IMR-90 (cell line): ENCODE measurements at regions not wholly inside any gene's neighbourhood (a gene's known extent, or its start where the extent isn't known, plus 50 kb on each side); places are given as distances from the start of the nearest gene placed in this dataset.

Experiments used
- ATAC-seq: fragments of 200-7000 bp; cut with Tn5 transposase; 2 replicates; pipeline ENCODE4 v1.9.1; 2020; ENCODE audit warnings: low read depth, mild to moderate bottlenecking, moderate library complexity
- BruUV-seq: library from RNA; stranded (reverse); fragments of 400-500 nt; replicated peaks from 2 replicates; lab custom pipeline; 2021; lab: Mats Ljungman, UMichigan
- CTCF ChIA-PET: fragments of 300-600 bp; formaldehyde crosslinking; extraction: SDS; loops from one replicate; lab custom pipeline; 2021; ENCODE audit warnings: antibody characterized with exemption; lab: Yijun Ruan, JAX
- POLR2A ChIA-PET: fragments of 300-600 bp; sonication (Branson Sonifier 250); formaldehyde crosslinking; loops from one replicate; lab custom pipeline; 2022; ENCODE audit warnings: antibody characterized with exemption; ENCODE audit not compliant: unreplicated experiment; lab: Charles Lee
- DNase-seq: peaks from one replicate; pipeline ENCODE4 v3.0.0; 2013
- H2AFZ ChIP-seq: replicated peaks from 2 replicates; pipeline ENCODE3; 2013; ENCODE audit warnings: low read length, mild to moderate bottlenecking; ENCODE audit not compliant: poor library complexity
- H2AK5ac ChIP-seq: 2 replicates; pipeline ENCODE4 v1.6.1; 2013; ENCODE audit warnings: low read depth, low read length, inconsistent platforms
- H2AK9ac ChIP-seq: replicated peaks from 2 replicates; pipeline ENCODE3; 2013; ENCODE audit warnings: mild to moderate bottlenecking, low read depth, low read length, moderate library complexity; ENCODE audit not compliant: poor library complexity
- H2BK120ac ChIP-seq: 2 replicates; pipeline ENCODE4 v1.6.1; 2013; ENCODE audit warnings: low read depth, low read length, inconsistent platforms
- H2BK15ac ChIP-seq: 3 replicates; pipeline ENCODE4 v1.6.1; 2013; ENCODE audit warnings: low read depth, low read length, inconsistent platforms
- H2BK20ac ChIP-seq: 2 replicates; pipeline ENCODE4 v1.6.1; 2013; ENCODE audit warnings: low read depth, mild to moderate bottlenecking, inconsistent platforms, low read length, moderate library complexity
- H2BK5ac ChIP-seq: 2 replicates; pipeline ENCODE4 v1.6.1; 2013; ENCODE audit warnings: mild to moderate bottlenecking, low read depth, low read length, inconsistent platforms; ENCODE audit not compliant: poor library complexity, severe bottlenecking
- H3K14ac ChIP-seq: replicated peaks from 2 replicates; pipeline ENCODE4 v1.6.1; 2013; ENCODE audit warnings: low read depth, low read length, inconsistent platforms
- H3K18ac ChIP-seq: 2 replicates; pipeline ENCODE4 v1.6.1; 2013; ENCODE audit warnings: low read depth, low read length, control low read depth
- H3K23ac ChIP-seq: 2 replicates; pipeline ENCODE4 v1.6.1; 2013; ENCODE audit warnings: low read depth, low read length, inconsistent platforms
- H3K27ac ChIP-seq: 2 replicates; pipeline ENCODE4 v1.5.1; 2013; ENCODE audit warnings: mild to moderate bottlenecking, control low read depth, low read length; ENCODE audit not compliant: insufficient read depth
- H3K27me3 ChIP-seq: 2 replicates; pipeline ENCODE4 v1.6.1; 2013; ENCODE audit warnings: low read length; ENCODE audit not compliant: control insufficient read depth, insufficient read depth
- H3K36me3 ChIP-seq: 2 replicates; pipeline ENCODE4 v1.6.1; 2013; ENCODE audit warnings: low read length, mixed read lengths; ENCODE audit not compliant: control insufficient read depth, insufficient read depth
- H3K4ac ChIP-seq: 2 replicates; pipeline ENCODE4 v1.6.1; 2013; ENCODE audit warnings: low read depth, low read length, inconsistent platforms
- H3K4me1 ChIP-seq: 2 replicates; pipeline ENCODE4 v1.6.1; 2013; ENCODE audit warnings: low read length, mixed read lengths; ENCODE audit not compliant: control insufficient read depth, insufficient read depth
- H3K4me2 ChIP-seq: 2 replicates; pipeline ENCODE4 v1.6.1; 2013; ENCODE audit warnings: low read depth, mild to moderate bottlenecking, control low read depth, low read length, moderate library complexity
- H3K4me3 ChIP-seq: 2 replicates; pipeline ENCODE4 v1.5.1; 2013; ENCODE audit warnings: low read depth, mild to moderate bottlenecking, control low read depth, low read length, moderate library complexity; ENCODE audit not compliant: insufficient read depth
- H3K56ac ChIP-seq: 2 replicates; pipeline ENCODE4 v1.6.1; 2013; ENCODE audit warnings: low read length, inconsistent platforms; ENCODE audit not compliant: insufficient read depth; ENCODE audit errors: extremely low read depth
- H3K79me1 ChIP-seq, 2 experiments: 2 replicates each; pipeline ENCODE4 v1.6.1; 2013; ENCODE audit warnings: low read length in 2 of 2, inconsistent platforms in 1 of 2, low read depth in 1 of 2
- H3K9ac ChIP-seq: 2 replicates; pipeline ENCODE4 v1.6.1; 2013; ENCODE audit warnings: low read depth, low read length, control low read depth
- H3K9me1 ChIP-seq: 2 replicates; pipeline ENCODE4 v1.6.1; 2013; ENCODE audit warnings: low read length, inconsistent platforms; ENCODE audit not compliant: insufficient read depth
- H3K9me3 ChIP-seq: 2 replicates; pipeline ENCODE4 v1.6.1; 2013; ENCODE audit warnings: low read length; ENCODE audit not compliant: control insufficient read depth, insufficient read depth
- H4K20me1 ChIP-seq: 2 replicates; pipeline ENCODE4 v1.6.1; 2013; ENCODE audit warnings: low read length, inconsistent platforms; ENCODE audit not compliant: insufficient read depth
- H4K5ac ChIP-seq: 2 replicates; pipeline ENCODE4 v1.6.1; 2013; ENCODE audit warnings: mild to moderate bottlenecking, low read depth, low read length, control low read depth
- H4K8ac ChIP-seq, 2 experiments: 2 replicates each; pipeline ENCODE4 v1.6.1; 2013; ENCODE audit warnings: low read depth in 2 of 2, low read length in 2 of 2, control low read depth in 1 of 2, inconsistent platforms in 1 of 2
- H4K91ac ChIP-seq: 2 replicates; pipeline ENCODE4 v1.6.1; 2013; ENCODE audit warnings: low read depth, low read length, inconsistent platforms; ENCODE audit not compliant: insufficient read depth
- BHLHE40 ChIP-seq: fragments of 150-350 bp; IDR thresholded peaks from 2 replicates; pipeline ENCODE4 v1.6.1; 2016; ENCODE audit warnings: mild to moderate bottlenecking, low read depth, low read length
- CEBPB ChIP-seq: IDR thresholded peaks from 2 replicates; pipeline ENCODE4 v1.6.1; 2012; ENCODE audit warnings: low read depth, low read length, improper control_type of control experiment
- CHD1 ChIP-seq: IDR thresholded peaks from 2 replicates; pipeline ENCODE4 v1.6.1; 2012; ENCODE audit warnings: low read depth, low read length, improper control_type of control experiment
- FOS ChIP-seq: fragments of 150-350 bp; IDR thresholded peaks from 2 replicates; pipeline ENCODE4 v1.6.1; 2016; ENCODE audit warnings: low read depth, low read length
- MAFK ChIP-seq: IDR thresholded peaks from 2 replicates; pipeline ENCODE4 v1.6.1; 2012; ENCODE audit warnings: low read depth, low read length, improper control_type of control experiment
- MAZ ChIP-seq: IDR thresholded peaks from 2 replicates; pipeline ENCODE4 v1.6.1; 2012; ENCODE audit warnings: low read depth, mild to moderate bottlenecking, low read length, improper control_type of control experiment, moderate library complexity, borderline replicate concordance
- MXI1 ChIP-seq: IDR thresholded peaks from 2 replicates; pipeline ENCODE4 v1.6.1; 2012; ENCODE audit warnings: low read depth, mild to moderate bottlenecking, low read length, moderate library complexity, borderline replicate concordance
- POLR2A ChIP-seq: IDR thresholded peaks from 2 replicates; pipeline ENCODE4 v1.6.1; 2012; ENCODE audit warnings: mild to moderate bottlenecking, low read depth, low read length
- RCOR1 ChIP-seq: IDR thresholded peaks from 2 replicates; pipeline ENCODE4 v1.6.1; 2012; ENCODE audit warnings: mild to moderate bottlenecking, low read length, improper control_type of control experiment; ENCODE audit not compliant: insufficient replicate concordance
- RFX5 ChIP-seq: IDR thresholded peaks from 2 replicates; pipeline ENCODE4 v1.8.0; 2012; ENCODE audit warnings: low read depth, mild to moderate bottlenecking, low read length, moderate library complexity
- SMC3 ChIP-seq: fragments of 150-350 bp; IDR thresholded peaks from 2 replicates; pipeline ENCODE4 v1.6.1; 2016; ENCODE audit warnings: low read depth, mild to moderate bottlenecking, antibody characterized with exemption, low read length, moderate library complexity
- WGBS, 2 experiments: methylation state at CpG; one replicate each; pipeline versions ENCODE4 v1.1.5 to v1.1.7; 2013; ENCODE audit warnings: missing lambda C conversion rate in 2 of 2; ENCODE audit not compliant: insufficient read length in 1 of 2; ENCODE audit errors: extremely low coverage in 2 of 2; 5-methylcytosine and 5-hydroxymethylcytosine counted together
- dilution Hi-C: fragments of 300-500 bp; cut with HindIII; formaldehyde crosslinking; loops from one replicate; pipeline ENCODE4 v1.14.3; 2018; ENCODE audit warnings: low sequenced_read_pairs; ENCODE audit not compliant: unreplicated experiment
- in situ Hi-C: fragments of 300-500 bp; cut with MboI; formaldehyde crosslinking; loops from 3 replicates; pipeline ENCODE4 v1.14.3; 2019; ENCODE audit warnings: low sequenced_read_pairs, inconsistent platforms, mixed read lengths
- intact Hi-C: fragments of 100-400 bp; cut with micrococcal nuclease; formaldehyde crosslinking; loops from 2 replicates; pipeline ENCODE4 v1.10.0; 2022
- TF ChIP-seq, protein P1 (sequence below): conservative IDR thresholded peaks from 2 replicates; pipeline ENCODE4 v1.5.1; 2012; ENCODE audit warnings: mild to moderate bottlenecking, low read depth, low read length, improper control_type of control experiment
- TF ChIP-seq, protein P2 (sequence below): fragments of 150-350 bp; IDR thresholded peaks from 2 replicates; pipeline ENCODE4 v1.6.1; 2016; ENCODE audit warnings: low read depth, mild to moderate bottlenecking, low read length, moderate library complexity, borderline replicate concordance
- TF ChIP-seq, protein P3 (sequence below): fragments of 150-350 bp; IDR thresholded peaks from 2 replicates; pipeline ENCODE4 v1.6.1; 2017; ENCODE audit warnings: mild to moderate bottlenecking, antibody characterized with exemption, low read length, low read depth

DNA sequence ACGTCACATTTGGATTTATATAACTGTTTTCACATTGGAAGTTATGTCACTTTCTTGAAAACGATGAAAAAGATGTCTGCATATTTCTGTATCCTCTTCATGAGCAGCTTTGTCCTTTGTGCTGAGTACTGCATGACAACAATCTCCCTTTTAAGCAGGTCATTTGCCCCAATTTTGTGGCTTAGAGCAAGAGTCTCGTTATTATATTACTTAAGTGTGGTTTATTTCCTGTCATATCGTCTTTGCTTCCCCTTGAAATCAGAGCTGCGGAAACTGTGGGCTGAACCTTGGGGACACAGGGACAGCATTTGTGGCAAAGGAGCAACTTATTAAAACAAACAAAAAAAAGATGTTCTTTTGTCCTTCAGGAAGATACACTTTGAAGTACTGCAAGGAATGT lies 254.0 kb upstream of the DSEL start:
- no peak overlapping the region for H2AFZ ChIP-seq
- H4K91ac ChIP-seq, result peak overlapping the region; percentile 70; the same call in 1 of the 2 replicates
- TF ChIP-seq MAZ (no peak), RFX5 (no peak), RCOR1 (no peak), MXI1 (no peak), SMC3 (no peak), CHD1 (no peak), MAFK (no peak), BHLHE40 (no peak), CEBPB (no peak), FOS (no peak), POLR2A (no peak)
- TF ChIP-seq, protein P1, sequence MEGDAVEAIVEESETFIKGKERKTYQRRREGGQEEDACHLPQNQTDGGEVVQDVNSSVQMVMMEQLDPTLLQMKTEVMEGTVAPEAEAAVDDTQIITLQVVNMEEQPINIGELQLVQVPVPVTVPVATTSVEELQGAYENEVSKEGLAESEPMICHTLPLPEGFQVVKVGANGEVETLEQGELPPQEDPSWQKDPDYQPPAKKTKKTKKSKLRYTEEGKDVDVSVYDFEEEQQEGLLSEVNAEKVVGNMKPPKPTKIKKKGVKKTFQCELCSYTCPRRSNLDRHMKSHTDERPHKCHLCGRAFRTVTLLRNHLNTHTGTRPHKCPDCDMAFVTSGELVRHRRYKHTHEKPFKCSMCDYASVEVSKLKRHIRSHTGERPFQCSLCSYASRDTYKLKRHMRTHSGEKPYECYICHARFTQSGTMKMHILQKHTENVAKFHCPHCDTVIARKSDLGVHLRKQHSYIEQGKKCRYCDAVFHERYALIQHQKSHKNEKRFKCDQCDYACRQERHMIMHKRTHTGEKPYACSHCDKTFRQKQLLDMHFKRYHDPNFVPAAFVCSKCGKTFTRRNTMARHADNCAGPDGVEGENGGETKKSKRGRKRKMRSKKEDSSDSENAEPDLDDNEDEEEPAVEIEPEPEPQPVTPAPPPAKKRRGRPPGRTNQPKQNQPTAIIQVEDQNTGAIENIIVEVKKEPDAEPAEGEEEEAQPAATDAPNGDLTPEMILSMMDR, result no peak
- TF ChIP-seq, protein P2, sequence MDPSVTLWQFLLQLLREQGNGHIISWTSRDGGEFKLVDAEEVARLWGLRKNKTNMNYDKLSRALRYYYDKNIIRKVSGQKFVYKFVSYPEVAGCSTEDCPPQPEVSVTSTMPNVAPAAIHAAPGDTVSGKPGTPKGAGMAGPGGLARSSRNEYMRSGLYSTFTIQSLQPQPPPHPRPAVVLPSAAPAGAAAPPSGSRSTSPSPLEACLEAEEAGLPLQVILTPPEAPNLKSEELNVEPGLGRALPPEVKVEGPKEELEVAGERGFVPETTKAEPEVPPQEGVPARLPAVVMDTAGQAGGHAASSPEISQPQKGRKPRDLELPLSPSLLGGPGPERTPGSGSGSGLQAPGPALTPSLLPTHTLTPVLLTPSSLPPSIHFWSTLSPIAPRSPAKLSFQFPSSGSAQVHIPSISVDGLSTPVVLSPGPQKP, result no peak
- TF ChIP-seq, protein P3, sequence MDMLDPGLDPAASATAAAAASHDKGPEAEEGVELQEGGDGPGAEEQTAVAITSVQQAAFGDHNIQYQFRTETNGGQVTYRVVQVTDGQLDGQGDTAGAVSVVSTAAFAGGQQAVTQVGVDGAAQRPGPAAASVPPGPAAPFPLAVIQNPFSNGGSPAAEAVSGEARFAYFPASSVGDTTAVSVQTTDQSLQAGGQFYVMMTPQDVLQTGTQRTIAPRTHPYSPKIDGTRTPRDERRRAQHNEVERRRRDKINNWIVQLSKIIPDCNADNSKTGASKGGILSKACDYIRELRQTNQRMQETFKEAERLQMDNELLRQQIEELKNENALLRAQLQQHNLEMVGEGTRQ, result no peak
- peak overlapping the region; percentile 46 to 78; a peak in 3 of 4 replicates for H4K8ac ChIP-seq
- CTCF ChIA-PET, result interaction anchor here (0.6 kb wide), 1 partner anchor 785 kb away, joined by 3 read pairs; no protein-coding TSS in a partner anchor
- ATAC-seq, result no peak
- H4K5ac ChIP-seq, result no peak overlapping the region
- H3K9ac ChIP-seq, result no peak overlapping the region
- in situ Hi-C loops (no loop called here), intact Hi-C loops (loop anchor here (10.0 kb wide), 1 partner anchor 154 kb away; no protein-coding TSS in a partner anchor), dilution Hi-C loops (no loop called here)
- peak overlapping the region; percentile 70 for H3K4ac ChIP-seq
- DNase-seq, result no peak
- no peaks in the 10 kb centered on the region for H3K27me3 ChIP-seq
- H3K9me3 ChIP-seq, result no peaks in the 10 kb centered on the region
- no peak overlapping the region for H3K4me2 ChIP-seq
- BruUV-seq, result no TSS peak
- peaks cover 7% of the 10 kb centered on the region for H3K4me1 ChIP-seq
- peak overlapping the region; percentile 91 for H2BK5ac ChIP-seq
- peak overlapping the region; percentile 60 for H2BK20ac ChIP-seq
- H3K56ac ChIP-seq, result no peak overlapping the region
- H2BK15ac ChIP-seq, result peak overlapping the region; percentile 95
- H3K36me3 ChIP-seq, result no peaks in the 10 kb centered on the region
- H3K14ac ChIP-seq, result 0 out of 2 replicates have a peak overlapping the region, but pooled peaks have one; percentile 20
- H3K27ac ChIP-seq, result no peak overlapping the region
- H2AK9ac ChIP-seq, result no peak overlapping the region
- H4K20me1 ChIP-seq, result no peaks in the 10 kb centered on the region
- peak overlapping the region; percentile 74 for H2BK120ac ChIP-seq
- no peak overlapping the region for H3K23ac ChIP-seq
- H3K4me3 ChIP-seq, result no peak overlapping the region
- H2AK5ac ChIP-seq, result peak overlapping the region; percentile 74
- peak overlapping the region; percentile 68; the same call in 1 of the 2 replicates for H3K18ac ChIP-seq
- POLR2A ChIA-PET, result no interaction called here
- no CpG with 5 or more reads among the region's 5 CpGs for WGBS, 2 experiments
- no peaks in the 10 kb centered on the region for H3K9me1 ChIP-seq
- H3K79me1 ChIP-seq, result no peaks in the 10 kb centered on the region
